Neural progenitor cell (in vitro differentiated cells): ENCODE measurements at regions not wholly inside any gene's neighbourhood (a gene's known extent, or its start where the extent isn't known, plus 50 kb on each side); places are given as distances from the start of the nearest gene placed in this dataset.

Experiments
- CTCF ChIP-seq: fragments of 200-600 bp; sonication (generic); IDR thresholded peaks from 2 replicates; pipeline ENCODE4 v1.5.1; 2017; ENCODE audit warnings: antibody characterized with exemption, mild to moderate bottlenecking
- EZH2 ChIP-seq: fragments of 200-600 bp; sonication (generic); IDR thresholded peaks from 2 replicates; pipeline ENCODE4 v1.6.1; 2017; ENCODE audit warnings: antibody characterized with exemption, mild to moderate bottlenecking, moderate library complexity
- EZH2phosphoT487 ChIP-seq: fragments of 200-600 bp; sonication (generic); IDR thresholded peaks from 2 replicates; pipeline ENCODE4 v1.6.1; 2017; ENCODE audit warnings: antibody characterized with exemption

- TF ChIP-seq CTCF (no peak), EZH2 (no peak), EZH2phosphoT487 (no peak)
Observed at GRCh38 chr10:52703898-52704297, 68.7 kb downstream of the MBL2 start.
